Pons (tissue), 1 donor: ENCODE measurements at regions not wholly inside any gene's neighbourhood (a gene's known extent, or its start where the extent isn't known, plus 50 kb on each side); places are given as distances from the start of the nearest gene placed in this dataset.

ENCODE experiments used
- DNase-seq: peaks from one replicate; pipeline ENCODE4 v3.0.0-alpha.2; 2016; ENCODE audit warnings: low spot score

GRCh38 chr2:176502619-176503018, 233.4 kb downstream of the MTX2 start:
- no peak for DNase-seq

GRCh38 chr2:176503776-176504175, 234.5 kb downstream of the MTX2 start:
- DNase-seq = no peak

DNA sequence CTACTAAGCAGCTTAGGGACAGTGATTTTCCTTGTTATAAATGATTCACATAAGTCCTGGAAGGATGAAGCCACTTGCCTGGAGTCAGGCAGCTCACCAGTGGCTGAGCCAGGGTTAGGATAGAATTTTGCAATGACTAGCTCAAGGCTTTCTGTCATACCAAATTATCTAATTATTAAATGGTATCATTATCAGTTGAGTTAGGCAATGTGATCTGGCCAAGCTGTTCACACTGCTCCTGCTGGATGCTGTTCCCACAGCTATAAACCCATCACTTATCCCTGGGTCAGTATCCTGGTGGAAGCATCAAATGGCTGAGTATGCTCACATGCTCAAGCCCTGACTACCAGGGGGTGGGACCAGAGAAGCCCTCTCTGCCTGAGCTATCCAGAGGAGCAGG, 235.2 kb downstream of the MTX2 start:
- no peak for DNase-seq

DNA sequence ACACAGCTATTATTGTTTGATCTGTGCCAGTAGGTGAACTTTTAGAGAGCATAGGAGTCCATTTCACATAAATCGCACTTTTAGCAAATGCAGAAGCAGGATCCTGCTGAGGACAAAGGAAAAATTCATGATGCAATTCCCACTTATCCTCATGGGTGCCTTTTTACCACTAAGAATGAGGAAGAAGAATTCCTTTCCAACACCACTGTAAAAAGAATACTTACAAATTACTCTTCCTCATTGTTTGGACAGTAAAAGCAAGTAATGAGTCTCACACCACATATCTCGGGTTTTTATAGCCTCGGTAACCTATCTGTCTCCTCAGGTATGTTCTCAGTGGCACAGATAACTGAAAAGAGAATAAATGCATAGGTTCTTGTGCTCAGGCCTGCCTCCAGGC, 238.5 kb downstream of the MTX2 start:
- DNase-seq = no peak

- no peak for DNase-seq
Measured at GRCh38 chr2:176508374-176508773, 239.1 kb downstream of the MTX2 start.

DNA sequence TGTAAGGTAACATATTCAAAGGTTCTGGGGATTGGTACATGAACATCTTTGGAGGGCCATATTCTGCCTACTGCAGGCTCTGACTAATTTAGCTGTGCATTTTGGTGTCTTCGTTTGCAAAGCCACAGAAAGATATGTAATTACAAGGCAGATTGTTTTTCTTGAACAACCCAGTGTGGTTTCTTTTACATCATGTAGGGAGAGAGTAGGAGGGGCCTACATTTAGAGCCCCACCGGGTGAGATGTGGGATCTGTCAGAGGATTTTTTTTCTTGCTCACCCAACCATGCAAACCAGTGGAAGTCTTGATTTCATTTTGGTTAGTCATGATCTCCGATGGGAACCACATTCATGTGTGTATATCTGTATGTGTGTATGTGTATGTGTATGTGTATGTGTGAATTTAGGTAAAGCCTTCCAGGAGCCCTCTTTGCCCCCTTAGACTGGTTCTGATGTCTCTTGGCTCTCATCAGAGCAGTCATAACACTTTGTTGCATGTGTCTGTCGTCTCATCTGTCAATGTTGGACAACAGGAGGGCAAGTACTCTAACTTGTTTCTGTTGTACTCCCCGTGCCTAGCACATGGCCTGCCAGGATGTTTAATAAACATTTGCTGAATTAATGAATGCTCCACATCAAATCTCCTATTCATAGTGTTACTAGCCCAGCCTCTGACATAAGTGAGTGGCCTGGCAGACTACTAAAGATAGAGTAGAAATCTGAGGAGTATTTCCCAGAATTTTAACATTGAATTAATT, 239.9 kb downstream of the MTX2 start:
- DNase-seq = no peak

- no peak for DNase-seq
Measured at GRCh38 chr2:176514276-176514675, 245.0 kb downstream of the MTX2 start.

DNA sequence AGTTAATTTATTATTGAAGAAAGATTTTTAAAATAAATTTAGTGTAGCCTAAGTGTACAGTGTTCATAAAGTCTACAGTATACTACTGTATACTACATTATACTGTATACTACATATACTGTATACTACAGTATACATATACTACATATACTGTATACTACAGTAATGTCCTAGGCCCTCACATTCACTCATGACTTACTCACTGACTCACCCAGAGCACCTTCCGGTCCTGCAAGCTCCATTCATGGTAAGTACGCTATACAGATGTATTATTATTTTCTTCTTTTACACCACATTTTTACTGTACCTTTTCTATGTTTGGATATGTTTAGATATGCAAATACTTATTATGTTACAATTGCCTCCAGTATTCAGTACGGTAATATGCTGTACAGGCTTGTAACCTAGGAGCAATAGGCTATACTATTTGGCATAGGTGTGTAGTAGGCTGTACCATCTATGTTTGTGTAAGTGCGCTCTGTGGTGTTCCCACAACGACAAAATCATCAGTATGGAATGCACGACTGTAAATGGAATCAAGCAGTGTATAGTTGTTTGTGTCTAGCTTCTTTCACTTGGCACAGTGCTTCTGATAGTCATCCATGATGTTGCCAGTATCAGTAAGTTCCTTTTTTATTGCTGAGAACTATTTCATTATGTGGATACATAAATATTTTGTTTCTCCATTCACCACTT, 245.7 kb downstream of the MTX2 start:
- no peak for DNase-seq

DNA sequence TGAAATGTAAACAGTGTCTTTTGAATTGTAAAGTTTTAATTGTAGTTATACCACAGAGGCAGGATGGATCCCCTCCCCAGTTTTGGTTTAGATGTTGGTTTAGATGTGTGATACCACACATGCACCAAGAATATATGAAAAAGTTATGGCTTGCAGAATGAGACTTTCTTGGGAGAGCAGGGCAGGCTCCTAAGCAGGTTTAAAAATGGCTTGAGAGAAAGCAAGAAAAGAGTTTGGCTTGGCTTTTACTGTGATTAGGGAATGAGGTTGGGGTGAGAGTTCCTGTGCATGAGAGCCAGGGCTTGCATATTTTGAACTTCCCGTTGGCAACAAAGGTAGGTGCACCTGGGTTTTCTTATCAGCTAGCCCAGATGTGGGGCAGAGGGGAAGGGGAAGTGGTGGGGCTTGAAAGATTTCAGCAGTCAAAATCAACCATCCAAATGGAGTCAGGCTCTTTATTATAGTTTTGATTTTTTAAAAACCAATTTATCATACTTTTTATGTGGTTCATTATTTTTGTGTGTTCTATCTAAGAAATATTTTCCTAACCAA, 246.9 kb downstream of the MTX2 start:
- DNase-seq = no peak

- DNase-seq = no peak
Measured at GRCh38 chr2:176518823-176519222, 249.6 kb downstream of the MTX2 start.

- no peak for DNase-seq
Measured at GRCh38 chr2:176521878-176522670, 252.8 kb downstream of the MTX2 start.

DNA sequence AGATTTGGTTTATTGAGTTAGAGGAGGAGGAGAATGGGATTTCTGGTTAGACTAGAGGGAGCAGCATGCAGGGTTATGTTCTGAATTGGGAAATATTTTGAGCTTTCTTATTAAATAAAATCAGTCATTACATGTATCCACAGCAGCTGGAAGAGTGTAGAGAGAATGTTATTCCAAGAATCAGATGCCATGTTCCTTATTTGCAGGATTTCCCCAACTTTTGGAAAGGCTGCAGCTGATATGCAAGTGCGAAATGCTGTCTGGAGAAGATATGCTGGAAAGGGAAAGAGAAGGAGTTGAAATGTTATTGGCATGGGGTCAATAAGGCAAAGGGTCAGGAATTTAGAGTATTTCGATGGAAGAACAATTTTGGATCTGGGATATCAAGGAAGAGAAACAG, 255.8 kb downstream of the MTX2 start:
- DNase-seq = no peak

DNA sequence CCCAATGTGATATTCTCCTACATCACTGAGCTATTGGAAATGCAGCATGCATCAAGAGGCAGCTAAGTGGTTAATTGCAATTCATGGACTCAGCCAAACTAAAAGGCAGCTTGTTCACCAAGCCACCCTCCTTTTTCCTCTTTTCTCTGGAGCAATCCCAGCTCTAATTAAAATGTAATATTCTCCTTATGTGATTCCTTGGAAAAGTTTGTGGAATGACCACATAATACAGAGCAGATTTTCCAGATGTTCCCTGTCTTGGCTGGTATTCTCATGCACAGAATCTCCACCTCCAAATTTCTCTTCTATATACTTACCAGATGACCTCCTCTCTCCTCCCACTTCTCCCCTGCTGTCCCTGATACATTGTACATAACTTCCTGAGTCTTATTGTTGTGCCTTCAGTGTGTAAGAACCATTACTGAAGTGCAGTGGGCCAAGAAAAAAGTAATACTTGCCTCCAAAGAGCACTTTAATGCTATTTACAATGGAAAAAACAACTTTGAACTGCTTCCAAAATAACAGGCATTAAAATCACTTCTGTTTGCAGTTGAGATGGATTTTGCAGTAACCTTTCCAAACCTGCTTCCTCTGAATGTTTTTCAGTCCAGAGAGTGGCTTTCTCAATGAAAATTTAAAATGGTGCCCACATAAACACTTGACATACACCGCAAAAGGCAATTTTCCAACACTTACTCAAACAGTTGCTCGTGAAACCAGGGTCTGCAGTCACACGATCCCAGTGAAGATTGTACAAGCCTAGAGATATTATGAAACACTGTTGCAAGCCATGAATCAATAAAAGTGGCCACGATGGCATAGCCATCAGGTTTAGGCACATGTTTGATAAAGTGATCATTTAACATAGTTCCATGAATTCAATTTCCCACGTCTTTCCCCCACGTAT, 258.0 kb downstream of the MTX2 start:
- no peak for DNase-seq

- DNase-seq = no peak
Measured at GRCh38 chr2:176531608-176532007, 262.4 kb downstream of the MTX2 start.

GRCh38 chr2:176533505-176534193, 264.4 kb downstream of the MTX2 start:
- no peak for DNase-seq

DNA sequence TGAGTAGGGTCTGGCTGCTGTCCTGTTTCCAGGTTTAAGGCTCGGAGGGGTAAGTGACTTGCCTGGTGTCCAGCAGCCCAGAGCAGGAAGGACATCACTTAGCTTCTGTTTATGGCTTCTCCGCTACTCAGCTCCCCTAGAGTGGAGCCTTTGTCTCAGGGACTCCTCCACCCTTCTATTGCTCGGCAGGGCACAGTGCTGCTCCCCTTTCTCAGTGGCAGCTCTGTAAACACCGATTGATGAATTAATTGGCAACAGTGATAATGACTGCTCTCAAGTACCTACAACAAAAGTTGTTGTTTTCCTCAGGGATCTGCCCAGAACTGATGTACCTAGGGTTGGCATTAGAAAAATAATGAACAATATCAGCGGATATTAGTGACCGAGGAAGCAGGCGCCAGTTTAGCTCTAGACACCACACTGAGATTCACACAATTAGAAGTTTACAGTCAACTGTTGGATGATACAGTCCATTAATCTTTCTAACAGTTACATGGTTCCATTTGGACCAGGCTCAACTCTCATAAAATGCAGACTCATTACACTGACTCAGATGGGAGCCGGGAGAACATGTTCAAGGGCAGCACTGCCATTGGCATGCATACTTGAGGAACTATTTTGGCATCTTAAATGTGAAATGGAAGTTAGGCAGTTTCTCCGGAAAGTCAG, 265.7 kb downstream of the MTX2 start:
- no peak for DNase-seq

DNA sequence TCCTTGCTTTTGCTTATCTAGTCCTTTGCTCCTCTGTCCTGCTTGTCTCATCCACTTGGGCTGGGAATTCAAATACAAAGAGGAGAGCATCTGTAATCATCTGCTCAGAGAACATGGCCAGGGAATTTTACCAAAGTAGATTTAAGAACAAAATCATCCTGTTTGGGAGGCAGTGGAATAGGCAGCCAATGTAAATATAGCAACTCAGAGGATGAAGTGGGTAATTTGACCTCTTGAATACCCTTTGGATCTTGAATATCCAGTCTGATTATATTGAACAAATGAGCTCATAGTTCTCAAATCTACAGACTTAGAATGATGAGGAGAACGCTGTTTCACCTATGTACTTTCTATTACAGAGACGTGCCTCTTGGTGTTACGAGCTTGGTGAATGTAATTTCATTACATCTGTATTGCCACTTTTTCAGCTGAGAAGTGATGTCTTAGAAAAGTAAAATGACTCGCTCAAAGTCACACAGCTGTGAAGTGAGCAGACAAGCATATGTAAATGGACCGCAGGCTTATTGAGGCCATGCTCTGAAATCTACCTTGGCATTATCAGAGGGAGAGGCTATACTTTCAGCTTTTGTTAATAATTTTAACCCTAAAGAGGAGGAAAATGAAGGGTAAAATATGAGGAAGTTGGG, 266.3 kb downstream of the MTX2 start:
- DNase-seq = no peak

GRCh38 chr2:176536439-176537133, 267.3 kb downstream of the MTX2 start:
- no peak for DNase-seq

DNA sequence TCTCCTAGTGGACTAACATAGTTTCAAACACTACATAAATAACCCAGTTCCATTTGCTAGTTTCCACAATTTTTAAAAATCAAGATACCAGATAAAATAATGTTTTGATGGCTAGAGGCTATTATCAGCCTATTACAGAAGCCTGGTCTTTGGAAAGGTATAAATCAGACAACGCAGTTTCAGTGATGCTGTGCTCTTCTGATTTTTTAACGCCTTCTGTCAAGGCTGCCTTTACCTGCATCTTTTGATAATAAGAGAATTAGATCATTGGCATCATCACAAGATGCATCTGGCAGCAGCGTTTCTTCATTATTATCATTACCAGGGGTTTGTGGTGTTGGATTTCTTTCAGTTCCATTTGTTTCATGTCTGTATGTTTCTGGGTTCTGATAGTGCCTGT, 268.7 kb downstream of the MTX2 start:
- DNase-seq = no peak
